ENCODE measurements at regions not wholly inside any gene's neighbourhood (a gene's known extent, or its start where the extent isn't known, plus 50 kb on each side); places are given as distances from the start of the nearest gene placed in this dataset.
"Not testable (repeated sequence)": the region's sequence is repeated elsewhere in the genome, so short reads cannot be mapped to it uniquely, and the experiment has no call there.

DNA sequence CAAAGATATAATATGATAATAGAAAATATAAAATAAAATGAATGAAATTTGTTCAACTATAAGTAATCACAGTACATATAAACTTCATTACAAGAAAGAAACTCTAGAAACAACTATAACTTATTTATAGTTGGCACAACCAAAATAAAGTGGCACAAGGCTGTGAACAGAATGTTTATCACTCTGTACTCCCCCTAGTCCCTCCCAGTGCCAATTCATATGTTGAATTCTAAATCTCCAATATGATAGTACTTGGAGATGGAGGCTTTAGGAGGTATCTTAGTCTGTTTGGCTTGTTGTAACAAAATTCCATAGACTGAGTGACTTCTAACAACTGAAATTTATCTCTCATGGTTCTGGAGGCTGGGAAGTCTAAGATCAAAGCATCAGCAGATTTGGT, 145.0 kb upstream of the TMEM229A start:
- Histone ChIP-seq H3K36me3 (ENCODE audit: insufficient read depth, low read length) (no peaks in the 10 kb centered on the region), H3K27me3 (ENCODE audit: insufficient read depth, low read length, poor library complexity) (no peaks in the 10 kb centered on the region), H3K9me3 (ENCODE audit: insufficient read depth, low read length, severe bottlenecking) (no peaks in the 10 kb centered on the region), H3K9ac (ENCODE audit: low read depth, low read length) (no peak overlapping the region), H3K4me3 (ENCODE audit: low read depth in 1 of 2, low read length in 2 of 2) (no peak overlapping the region), H3K79me2 (ENCODE audit: insufficient read depth, low read length) (no peaks in the 10 kb centered on the region), H3K4me1 (ENCODE audit: insufficient read depth, low read length) (no peaks in the 10 kb centered on the region), H3K4me2 (ENCODE audit: insufficient read depth, low read length) (no peak overlapping the region), H3K27ac (ENCODE audit: low read length) (no peak overlapping the region), H4K20me1 (ENCODE audit: insufficient read depth, low read length) (no peaks in the 10 kb centered on the region), H2AFZ (ENCODE audit: low read depth, low read length) (no peak overlapping the region)
- ATAC-seq (ENCODE audit: insufficient read depth, low read depth) (no peak), DNase-seq (no peak)
- TF ChIP-seq, protein P1, sequence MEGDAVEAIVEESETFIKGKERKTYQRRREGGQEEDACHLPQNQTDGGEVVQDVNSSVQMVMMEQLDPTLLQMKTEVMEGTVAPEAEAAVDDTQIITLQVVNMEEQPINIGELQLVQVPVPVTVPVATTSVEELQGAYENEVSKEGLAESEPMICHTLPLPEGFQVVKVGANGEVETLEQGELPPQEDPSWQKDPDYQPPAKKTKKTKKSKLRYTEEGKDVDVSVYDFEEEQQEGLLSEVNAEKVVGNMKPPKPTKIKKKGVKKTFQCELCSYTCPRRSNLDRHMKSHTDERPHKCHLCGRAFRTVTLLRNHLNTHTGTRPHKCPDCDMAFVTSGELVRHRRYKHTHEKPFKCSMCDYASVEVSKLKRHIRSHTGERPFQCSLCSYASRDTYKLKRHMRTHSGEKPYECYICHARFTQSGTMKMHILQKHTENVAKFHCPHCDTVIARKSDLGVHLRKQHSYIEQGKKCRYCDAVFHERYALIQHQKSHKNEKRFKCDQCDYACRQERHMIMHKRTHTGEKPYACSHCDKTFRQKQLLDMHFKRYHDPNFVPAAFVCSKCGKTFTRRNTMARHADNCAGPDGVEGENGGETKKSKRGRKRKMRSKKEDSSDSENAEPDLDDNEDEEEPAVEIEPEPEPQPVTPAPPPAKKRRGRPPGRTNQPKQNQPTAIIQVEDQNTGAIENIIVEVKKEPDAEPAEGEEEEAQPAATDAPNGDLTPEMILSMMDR (IDR thresholded peaks at IDR 0.05; ENCODE audit: borderline replicate concordance, extremely low read depth, low read length, poor library complexity, severe bottlenecking) = no peak
- TF ChIP-seq EZH2 (IDR thresholded peaks at IDR 0.05; ENCODE audit: borderline replicate concordance, low read depth, low read length, severe bottlenecking) = no peak

DNA sequence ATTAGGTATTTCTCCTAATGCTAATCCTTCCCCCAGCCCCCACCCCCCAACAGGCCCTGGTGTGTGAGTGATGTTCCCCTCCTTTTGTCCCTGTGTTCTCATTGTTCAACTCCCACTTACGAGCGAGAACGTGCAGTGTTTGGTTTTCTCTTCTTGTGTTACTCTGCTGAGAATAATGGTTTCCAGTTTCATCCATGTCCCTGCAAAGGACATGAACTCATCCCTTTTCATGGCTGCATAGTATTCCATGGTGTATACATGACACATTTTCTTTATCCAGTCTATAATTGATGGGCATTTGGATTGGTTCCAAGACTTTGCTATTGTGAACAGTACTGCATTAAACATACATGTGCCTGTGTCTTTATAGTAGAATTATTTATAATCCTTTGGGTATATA, 138.9 kb upstream of the TMEM229A start:
- not testable (repeated sequence) for H4K20me1 ChIP-seq (ENCODE audit: insufficient read depth, low read length); H3K79me2 ChIP-seq (ENCODE audit: insufficient read depth, low read length); H3K27ac ChIP-seq (ENCODE audit: low read length); H3K4me1 ChIP-seq (ENCODE audit: insufficient read depth, low read length); H3K4me3 ChIP-seq (ENCODE audit: low read depth in 1 of 2, low read length in 2 of 2); H3K9ac ChIP-seq (ENCODE audit: low read depth, low read length); ATAC-seq (ENCODE audit: insufficient read depth, low read depth); H3K4me2 ChIP-seq (ENCODE audit: insufficient read depth, low read length); H3K36me3 ChIP-seq (ENCODE audit: insufficient read depth, low read length); H2AFZ ChIP-seq (ENCODE audit: low read depth, low read length); H3K9me3 ChIP-seq (ENCODE audit: insufficient read depth, low read length, severe bottlenecking); H3K27me3 ChIP-seq (ENCODE audit: insufficient read depth, low read length, poor library complexity); DNase-seq

DNA sequence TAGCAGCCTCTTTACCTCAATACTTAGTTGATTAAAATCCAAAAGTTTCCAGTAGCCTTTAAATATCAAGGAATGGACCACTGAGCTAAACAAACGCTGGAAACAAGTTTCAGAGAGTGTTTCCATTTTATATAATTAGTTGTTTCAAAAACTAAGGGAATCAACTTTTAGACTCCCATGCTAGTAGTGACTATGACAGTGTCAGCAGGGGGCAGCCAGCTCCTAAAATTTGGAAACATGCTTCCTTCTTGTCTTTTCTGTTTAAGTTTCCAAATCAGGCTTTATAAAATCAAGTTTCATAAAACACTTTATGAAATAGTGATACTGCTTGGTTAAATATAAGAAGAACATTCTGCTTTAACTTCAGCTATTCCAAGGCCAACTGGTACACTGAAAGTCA, 138.2 kb upstream of the TMEM229A start:
- ATAC-seq (ENCODE audit: insufficient read depth, low read depth) = no peak
- Histone ChIP-seq H3K27ac (ENCODE audit: low read length) (no peak overlapping the region), H2AFZ (ENCODE audit: low read depth, low read length) (no peak overlapping the region), H3K4me3 (ENCODE audit: low read depth in 1 of 2, low read length in 2 of 2) (no peak overlapping the region), H3K27me3 (ENCODE audit: insufficient read depth, low read length, poor library complexity) (no peaks in the 10 kb centered on the region), H3K36me3 (ENCODE audit: insufficient read depth, low read length) (no peaks in the 10 kb centered on the region), H3K9me3 (ENCODE audit: insufficient read depth, low read length, severe bottlenecking) (no peaks in the 10 kb centered on the region), H3K79me2 (ENCODE audit: insufficient read depth, low read length) (no peaks in the 10 kb centered on the region), H4K20me1 (ENCODE audit: insufficient read depth, low read length) (no peaks in the 10 kb centered on the region), H3K9ac (ENCODE audit: low read depth, low read length) (no peak overlapping the region), H3K4me2 (ENCODE audit: insufficient read depth, low read length) (no peak overlapping the region), H3K4me1 (ENCODE audit: insufficient read depth, low read length) (no peaks in the 10 kb centered on the region)
- DNase-seq = no peak
- TF ChIP-seq, protein P1 (IDR thresholded peaks at IDR 0.05; ENCODE audit: borderline replicate concordance, extremely low read depth, low read length, poor library complexity, severe bottlenecking) = peak; percentile 18
- no peak for TF ChIP-seq EZH2 (IDR thresholded peaks at IDR 0.05; ENCODE audit: borderline replicate concordance, low read depth, low read length, severe bottlenecking)

DNA sequence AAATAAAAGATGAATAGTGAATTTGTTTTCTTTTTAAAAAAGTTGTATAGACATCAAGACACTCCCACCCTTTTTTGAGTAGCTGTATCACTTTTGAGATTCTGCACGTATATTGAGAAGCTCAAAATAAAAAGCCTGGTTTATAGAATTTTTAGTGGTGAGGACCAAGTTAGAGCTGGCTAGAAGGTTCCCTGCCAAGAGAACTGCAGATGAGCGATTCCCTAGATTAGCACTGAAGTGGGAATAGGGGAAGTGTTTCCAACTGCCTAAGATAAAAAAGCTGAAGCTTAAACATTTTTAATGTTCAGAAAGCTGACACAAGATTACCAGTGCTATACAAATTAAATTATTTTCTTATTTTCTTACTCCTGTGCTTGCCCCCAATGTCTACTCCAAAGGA, 135.7 kb upstream of the TMEM229A start:
- Histone ChIP-seq H3K4me1 (ENCODE audit: insufficient read depth, low read length) (no peaks in the 10 kb centered on the region), H4K20me1 (ENCODE audit: insufficient read depth, low read length) (no peaks in the 10 kb centered on the region), H2AFZ (ENCODE audit: low read depth, low read length) (no peak overlapping the region), H3K9me3 (ENCODE audit: insufficient read depth, low read length, severe bottlenecking) (no peaks in the 10 kb centered on the region), H3K9ac (ENCODE audit: low read depth, low read length) (no peak overlapping the region), H3K79me2 (ENCODE audit: insufficient read depth, low read length) (no peaks in the 10 kb centered on the region), H3K27ac (ENCODE audit: low read length) (no peak overlapping the region), H3K36me3 (ENCODE audit: insufficient read depth, low read length) (no peaks in the 10 kb centered on the region), H3K4me3 (ENCODE audit: low read depth in 1 of 2, low read length in 2 of 2) (no peak overlapping the region), H3K27me3 (ENCODE audit: insufficient read depth, low read length, poor library complexity) (no peaks in the 10 kb centered on the region), H3K4me2 (ENCODE audit: insufficient read depth, low read length) (no peak overlapping the region)
- ATAC-seq (ENCODE audit: insufficient read depth, low read depth) = no peak
- no peak for DNase-seq
- TF ChIP-seq, protein P1 (IDR thresholded peaks at IDR 0.05; ENCODE audit: borderline replicate concordance, extremely low read depth, low read length, poor library complexity, severe bottlenecking) = no peak
